Natural killer cell (primary cell): ENCODE measurements at regions not wholly inside any gene's neighbourhood (a gene's known extent, or its start where the extent isn't known, plus 50 kb on each side); places are given as distances from the start of the nearest gene placed in this dataset.

Source experiments
- ATAC-seq, 3 donors: fragments of 150-1000 bp in 2 of 3; fragments of 200-7000 bp in 1 of 3; cut with Tn5 transposase; 1 replicate in 1 of 3; 2 replicates in 2 of 3; pipeline ENCODE4 v1.10.0; 2021; ENCODE audit warnings: mild to moderate bottlenecking in 2 of 3, moderate library complexity in 2 of 3
- DNase-seq, 2 donors: peaks; one replicate each; pipeline versions ENCODE4 v3.0.0 to v3.0.0-alpha.2; 2013 to 2021; ENCODE audit warnings: mixed read lengths in 1 of 2
- H3K27ac ChIP-seq: one replicate; pipeline ENCODE4 v1.5.1; 2013; ENCODE audit warnings: mild to moderate bottlenecking, low read length
- H3K27me3 ChIP-seq: one replicate; pipeline ENCODE4 v1.6.1; 2013; ENCODE audit warnings: low read length; ENCODE audit not compliant: control insufficient read depth, insufficient read depth
- H3K36me3 ChIP-seq: one replicate; pipeline ENCODE4 v1.6.1; 2013; ENCODE audit warnings: low read length; ENCODE audit not compliant: control insufficient read depth, insufficient read depth
- H3K4me1 ChIP-seq: one replicate; pipeline ENCODE4 v1.6.1; 2013; ENCODE audit warnings: low read length; ENCODE audit not compliant: control insufficient read depth, insufficient read depth
- H3K4me3 ChIP-seq: one replicate; pipeline ENCODE4 v1.5.1; 2013; ENCODE audit warnings: low read length
- H3K9me3 ChIP-seq: one replicate; pipeline ENCODE4 v1.6.1; 2013; ENCODE audit warnings: low read length; ENCODE audit not compliant: control insufficient read depth, insufficient read depth
- H3K27ac Mint-ChIP-seq, 2 donors: one replicate each; pipeline ENCODE4 v1.8.0; 2022; ENCODE audit warnings: mild to moderate bottlenecking in 2 of 2, mixed read lengths in 2 of 2, moderate library complexity in 1 of 2
- H3K27me3 Mint-ChIP-seq, 2 donors: one replicate each; pipeline ENCODE4 v1.8.0; 2022; ENCODE audit warnings: low read depth in 2 of 2, mixed read lengths in 2 of 2
- H3K36me3 Mint-ChIP-seq: one replicate; pipeline ENCODE4 v1.8.0; 2022; ENCODE audit warnings: mixed read lengths
- H3K4me1 Mint-ChIP-seq, 2 donors: one replicate each; pipeline ENCODE4 v1.8.0; 2022; ENCODE audit warnings: mixed read lengths in 2 of 2
- H3K4me3 Mint-ChIP-seq: one replicate; pipeline ENCODE4 v1.8.0; 2022; ENCODE audit warnings: mild to moderate bottlenecking, moderate library complexity, mixed read lengths
- H3K9me3 Mint-ChIP-seq, 2 donors: one replicate each; pipeline ENCODE4 v1.8.0; 2022; ENCODE audit warnings: mixed read lengths in 2 of 2
- WGBS: methylation state at CpG from one replicate; pipeline ENCODE4 v1.1.7; 2013; ENCODE audit warnings: missing lambda C conversion rate; ENCODE audit not compliant: insufficient coverage; 5-methylcytosine and 5-hydroxymethylcytosine counted together
- intact Hi-C: fragments of 100-400 bp; cut with micrococcal nuclease; formaldehyde crosslinking; loops from one replicate; pipeline ENCODE4 v1.14.2; 2022
- TF ChIP-seq, protein P1 (sequence below): fragments of 200-600 bp; IDR thresholded peaks from one replicate; pipeline ENCODE4 v1.8.0; 2022; ENCODE audit warnings: antibody characterized with exemption

DNA sequence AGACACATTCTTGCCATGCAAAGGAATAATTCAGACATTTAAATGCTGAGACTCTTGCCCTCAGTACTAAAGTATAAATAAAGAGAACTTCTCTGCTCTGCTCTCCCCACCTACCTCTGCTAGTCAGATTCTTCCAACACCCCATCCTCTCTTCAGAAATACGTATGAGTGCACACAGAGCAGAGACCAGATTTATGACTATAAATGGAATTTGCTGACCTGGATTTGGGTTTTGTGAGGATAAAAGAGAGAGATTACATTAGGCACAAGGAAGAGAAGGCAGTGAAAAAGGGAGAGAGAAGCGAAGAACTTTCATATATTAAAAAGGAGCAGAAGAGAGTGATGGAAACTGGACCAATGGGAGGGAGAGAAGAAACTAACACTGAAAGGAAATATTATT lies 87.6 kb upstream of the EXOC1L start:
- Mint-ChIP-seq H3K27me3 (peaks cover 17 to 27% of the 10 kb centered on the region in 2 donors), H3K9me3 (no peaks in the 10 kb centered on the region), H3K4me1 (no peaks in the 10 kb centered on the region), H3K27ac (no peak overlapping the region), H3K4me3 (no peak overlapping the region), H3K36me3 (no peaks in the 10 kb centered on the region)
- Histone ChIP-seq H3K4me1 (no peaks in the 10 kb centered on the region), H3K36me3 (no peaks in the 10 kb centered on the region), H3K9me3 (no peaks in the 10 kb centered on the region), H3K27ac (no peak overlapping the region), H3K4me3 (no peak overlapping the region), H3K27me3 (no peaks in the 10 kb centered on the region)
- WGBS: 89% methylated on average over 2 of the region's 2 CpGs
- intact Hi-C loops: loop anchor here (10.0 kb wide), 2 partner anchors 387 to 757 kb away; partner anchors contain the start of gene SRD5A3
- TF ChIP-seq, protein P1, sequence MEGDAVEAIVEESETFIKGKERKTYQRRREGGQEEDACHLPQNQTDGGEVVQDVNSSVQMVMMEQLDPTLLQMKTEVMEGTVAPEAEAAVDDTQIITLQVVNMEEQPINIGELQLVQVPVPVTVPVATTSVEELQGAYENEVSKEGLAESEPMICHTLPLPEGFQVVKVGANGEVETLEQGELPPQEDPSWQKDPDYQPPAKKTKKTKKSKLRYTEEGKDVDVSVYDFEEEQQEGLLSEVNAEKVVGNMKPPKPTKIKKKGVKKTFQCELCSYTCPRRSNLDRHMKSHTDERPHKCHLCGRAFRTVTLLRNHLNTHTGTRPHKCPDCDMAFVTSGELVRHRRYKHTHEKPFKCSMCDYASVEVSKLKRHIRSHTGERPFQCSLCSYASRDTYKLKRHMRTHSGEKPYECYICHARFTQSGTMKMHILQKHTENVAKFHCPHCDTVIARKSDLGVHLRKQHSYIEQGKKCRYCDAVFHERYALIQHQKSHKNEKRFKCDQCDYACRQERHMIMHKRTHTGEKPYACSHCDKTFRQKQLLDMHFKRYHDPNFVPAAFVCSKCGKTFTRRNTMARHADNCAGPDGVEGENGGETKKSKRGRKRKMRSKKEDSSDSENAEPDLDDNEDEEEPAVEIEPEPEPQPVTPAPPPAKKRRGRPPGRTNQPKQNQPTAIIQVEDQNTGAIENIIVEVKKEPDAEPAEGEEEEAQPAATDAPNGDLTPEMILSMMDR: no peak
- no peak for ATAC-seq
- no peak for DNase-seq

- Mint-ChIP-seq H3K27ac (no peak overlapping the region), H3K4me3 (no peak overlapping the region), H3K36me3 (no peaks in the 10 kb centered on the region), H3K27me3 (peaks cover 17 to 36% of the 10 kb centered on the region in 2 donors), H3K4me1 (no peaks in the 10 kb centered on the region), H3K9me3 (no peaks in the 10 kb centered on the region)
- no peak for DNase-seq
- TF ChIP-seq, protein P1: no peak
- Histone ChIP-seq H3K36me3 (no peaks in the 10 kb centered on the region), H3K4me1 (no peaks in the 10 kb centered on the region), H3K4me3 (no peak overlapping the region), H3K27ac (no peak overlapping the region), H3K27me3 (no peaks in the 10 kb centered on the region), H3K9me3 (no peaks in the 10 kb centered on the region)
- ATAC-seq: no peak
- intact Hi-C loops: loop anchor here (10.0 kb wide), 2 partner anchors 388 to 758 kb away; partner anchors contain the start of gene SRD5A3
- 77% methylated on average over 2 of the region's 3 CpGs for WGBS
These were observed 86.7 kb upstream of the EXOC1L start for GRCh38 chr4:55732864-55733263.

DNA sequence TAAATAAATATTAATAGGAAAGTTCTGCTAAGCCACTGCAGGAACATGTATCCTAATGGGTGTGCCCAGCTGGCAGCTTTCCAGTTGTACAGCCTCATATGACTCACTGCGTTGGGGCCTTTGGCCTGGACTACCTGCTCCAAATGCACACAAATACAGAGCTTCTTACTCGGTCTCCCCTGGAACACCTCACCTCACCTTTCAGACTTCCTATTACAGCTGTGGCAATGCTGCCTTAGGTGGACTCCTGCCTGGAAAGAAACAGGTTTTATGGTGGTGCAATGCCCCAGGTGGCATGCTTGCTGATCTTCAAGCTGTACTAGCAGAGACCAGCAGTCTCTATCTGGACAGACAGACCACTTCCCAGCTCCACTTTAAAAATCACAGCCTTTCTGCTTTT lies 85.7 kb upstream of the EXOC1L start:
- Mint-ChIP-seq H3K36me3 (no peaks in the 10 kb centered on the region), H3K27me3 (peaks cover 20 to 46% of the 10 kb centered on the region in 2 donors), H3K27ac (no peak overlapping the region), H3K9me3 (no peaks in the 10 kb centered on the region), H3K4me3 (no peak overlapping the region), H3K4me1 (no peaks in the 10 kb centered on the region)
- intact Hi-C loops: loop anchor here (10.0 kb wide), 2 partner anchors 389 to 759 kb away; partner anchors contain the start of gene SRD5A3
- no peak for DNase-seq
- Histone ChIP-seq H3K9me3 (no peaks in the 10 kb centered on the region), H3K27ac (no peak overlapping the region), H3K4me3 (no peak overlapping the region), H3K27me3 (no peaks in the 10 kb centered on the region), H3K36me3 (no peaks in the 10 kb centered on the region), H3K4me1 (no peaks in the 10 kb centered on the region)
- ATAC-seq: no peak
- 75% methylated on average over 2 of the region's 2 CpGs for WGBS
- TF ChIP-seq, protein P1: no peak

DNA sequence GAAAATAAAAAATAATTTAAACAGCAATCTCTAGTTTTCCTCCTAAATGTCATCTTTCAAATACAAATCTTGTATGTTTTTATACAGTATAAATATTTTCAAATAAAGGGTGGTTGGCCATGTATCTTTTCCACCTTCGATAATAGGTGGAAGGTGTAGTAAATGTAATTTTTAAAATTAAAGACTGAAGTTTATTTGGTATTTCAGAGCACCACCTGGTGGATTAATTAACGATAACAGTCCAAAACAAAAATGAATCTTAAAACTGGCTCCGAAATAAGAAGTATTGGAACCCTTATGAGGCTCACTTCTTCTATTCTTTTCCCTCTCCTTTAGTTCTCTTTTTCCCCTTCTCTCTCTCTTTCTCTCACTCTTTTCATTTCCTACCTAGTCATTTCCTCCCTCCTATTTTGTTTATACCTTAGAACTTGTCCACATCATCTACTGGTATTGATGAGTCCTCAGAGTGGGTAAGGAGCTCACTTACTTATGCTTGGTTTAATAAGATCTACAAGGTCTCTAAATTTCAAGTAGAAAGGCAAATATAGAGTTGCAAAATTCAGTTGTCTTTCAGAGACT lies 82.9 kb upstream of the EXOC1L start:
- WGBS: 46% methylated on average over 2 of the region's 3 CpGs
- TF ChIP-seq, protein P1: peak; percentile 5
- ATAC-seq (no peak), DNase-seq (peak in 1 of 2 donors; percentile 24)
- Mint-ChIP-seq H3K9me3 (no peaks in the 10 kb centered on the region), H3K4me3 (no peak overlapping the region), H3K27me3 (peaks cover 21 to 60% of the 10 kb centered on the region in 2 donors), H3K27ac (no peak overlapping the region), H3K36me3 (no peaks in the 10 kb centered on the region), H3K4me1 (no peaks in the 10 kb centered on the region)
- H3K9me3 ChIP-seq: no peaks in the 10 kb centered on the region
- no peaks in the 10 kb centered on the region for H3K27me3 ChIP-seq
- H3K4me1 ChIP-seq: no peaks in the 10 kb centered on the region
- no peak overlapping the region for H3K27ac ChIP-seq
- H3K4me3 ChIP-seq: no peak overlapping the region
- H3K36me3 ChIP-seq: no peaks in the 10 kb centered on the region
- intact Hi-C loops: loop anchor here (10.0 kb wide), 2 partner anchors 392 to 762 kb away; partner anchors contain the start of gene SRD5A3
